ENCODE measurements at regions not wholly inside any gene's neighbourhood (a gene's known extent, or its start where the extent isn't known, plus 50 kb on each side); places are given as distances from the start of the nearest gene placed in this dataset.

DNA sequence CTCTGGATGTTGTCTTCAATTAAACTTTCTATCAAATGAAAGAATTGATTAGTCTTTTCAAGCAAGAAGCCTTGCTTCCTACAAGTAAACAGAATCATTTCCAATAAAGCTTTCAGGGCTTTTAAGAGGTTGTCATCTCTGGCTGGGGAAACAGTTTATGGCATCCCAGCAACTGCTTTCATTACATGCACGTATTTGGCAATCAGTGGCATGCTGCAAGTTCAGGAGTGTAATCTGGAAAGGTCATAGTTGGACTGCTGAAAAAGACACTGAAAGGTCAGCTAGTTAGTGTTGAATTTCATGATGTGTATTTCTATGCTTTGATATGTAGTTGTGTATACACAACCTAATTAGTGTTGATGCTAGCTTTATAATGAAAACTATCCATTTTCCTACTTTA lies 332.9 kb downstream of the DSC3 start:
- TF ChIP-seq, protein P1, sequence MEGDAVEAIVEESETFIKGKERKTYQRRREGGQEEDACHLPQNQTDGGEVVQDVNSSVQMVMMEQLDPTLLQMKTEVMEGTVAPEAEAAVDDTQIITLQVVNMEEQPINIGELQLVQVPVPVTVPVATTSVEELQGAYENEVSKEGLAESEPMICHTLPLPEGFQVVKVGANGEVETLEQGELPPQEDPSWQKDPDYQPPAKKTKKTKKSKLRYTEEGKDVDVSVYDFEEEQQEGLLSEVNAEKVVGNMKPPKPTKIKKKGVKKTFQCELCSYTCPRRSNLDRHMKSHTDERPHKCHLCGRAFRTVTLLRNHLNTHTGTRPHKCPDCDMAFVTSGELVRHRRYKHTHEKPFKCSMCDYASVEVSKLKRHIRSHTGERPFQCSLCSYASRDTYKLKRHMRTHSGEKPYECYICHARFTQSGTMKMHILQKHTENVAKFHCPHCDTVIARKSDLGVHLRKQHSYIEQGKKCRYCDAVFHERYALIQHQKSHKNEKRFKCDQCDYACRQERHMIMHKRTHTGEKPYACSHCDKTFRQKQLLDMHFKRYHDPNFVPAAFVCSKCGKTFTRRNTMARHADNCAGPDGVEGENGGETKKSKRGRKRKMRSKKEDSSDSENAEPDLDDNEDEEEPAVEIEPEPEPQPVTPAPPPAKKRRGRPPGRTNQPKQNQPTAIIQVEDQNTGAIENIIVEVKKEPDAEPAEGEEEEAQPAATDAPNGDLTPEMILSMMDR (tag by site-specific recombination; IDR thresholded peaks at IDR 0.05), result no peak
- TF ChIP-seq EGR2 (tag by site-specific recombination; IDR thresholded peaks at IDR 0.05; ENCODE audit: low read depth) (no peak), ZNF792 (tag by site-specific recombination; IDR thresholded peaks at IDR 0.05) (no peak), ZSCAN30 (tag by site-specific recombination; IDR thresholded peaks at IDR 0.05) (no peak), ZNF274 (IDR thresholded peaks at IDR 0.05; ENCODE audit: low read length) (no peak), ZNF274 (tag by site-specific recombination; IDR thresholded peaks at IDR 0.05; ENCODE audit: borderline replicate concordance) (no peak), SETDB1 (IDR thresholded peaks at IDR 0.05; ENCODE audit: insufficient read length, low read length) (no peak), ZNF404 (tag by site-specific recombination; IDR thresholded peaks at IDR 0.05) (no peak), ZNF311 (tag by site-specific recombination; IDR thresholded peaks at IDR 0.05; ENCODE audit: borderline replicate concordance) (no peak), HOXC10 (CRISPR knock-in tag; IDR thresholded peaks at IDR 0.05) (no peak)
